A549 (cell line): ENCODE measurements at regions not wholly inside any gene's neighbourhood (a gene's known extent, or its start where the extent isn't known, plus 50 kb on each side); places are given as distances from the start of the nearest gene placed in this dataset.

Experiments used
- CBX8 ChIP-seq: fragments of 200-600 bp; sonication (generic); IDR thresholded peaks from 2 replicates; pipeline ENCODE4 v1.6.1; 2016
- CHD2 ChIP-seq: fragments of 150-350 bp; IDR thresholded peaks from 2 replicates; pipeline ENCODE4 v1.6.1; 2014; ENCODE audit warnings: low read length; ENCODE audit not compliant: partially characterized antibody
- EP300 ChIP-seq, 2 experiments: fragments of >200 bp; sonication (Bioruptor Twin); formaldehyde crosslinking; IDR thresholded peaks; 2 replicates in 1 of 2; 3 replicates in 1 of 2; pipeline ENCODE4 v1.6.1; 2016 to 2017
- GATA3 ChIP-seq: IDR thresholded peaks from 2 replicates; pipeline ENCODE4 v1.6.1; 2012; ENCODE audit warnings: borderline replicate concordance
- JUN ChIP-seq, 2 experiments: fragments of >200 bp; sonication (Bioruptor Twin); formaldehyde crosslinking; IDR thresholded peaks; 2 replicates in 1 of 2; 3 replicates in 1 of 2; pipeline ENCODE4 v1.6.1; 2016 to 2017
- POLR2A ChIP-seq: IDR thresholded peaks from 2 replicates; pipeline ENCODE4 v1.6.1; 2012; ENCODE audit warnings: mild to moderate bottlenecking, low read length
- TFCP2L1 ChIP-seq: fragments of 250-450 bp; sonication (Bioruptor Pico); IDR thresholded peaks from 2 replicates; pipeline ENCODE4 v1.5.0; 2021; ENCODE audit warnings: mild to moderate bottlenecking
- TF ChIP-seq, protein P1 (sequence below): fragments of >200 bp; sonication (Bioruptor Twin); formaldehyde crosslinking; IDR thresholded peaks from 3 replicates; pipeline ENCODE4 v1.5.1; 2016
- TF ChIP-seq, protein P2 (sequence below): IDR thresholded peaks from 2 replicates; pipeline ENCODE4 v1.6.1; 2012
- TF ChIP-seq, protein P3 (sequence below): fragments of 200-600 bp; sonication (generic); IDR thresholded peaks from 2 replicates; pipeline ENCODE4 v1.6.1; 2016; ENCODE audit warnings: antibody characterized with exemption, mild to moderate bottlenecking, moderate library complexity

DNA sequence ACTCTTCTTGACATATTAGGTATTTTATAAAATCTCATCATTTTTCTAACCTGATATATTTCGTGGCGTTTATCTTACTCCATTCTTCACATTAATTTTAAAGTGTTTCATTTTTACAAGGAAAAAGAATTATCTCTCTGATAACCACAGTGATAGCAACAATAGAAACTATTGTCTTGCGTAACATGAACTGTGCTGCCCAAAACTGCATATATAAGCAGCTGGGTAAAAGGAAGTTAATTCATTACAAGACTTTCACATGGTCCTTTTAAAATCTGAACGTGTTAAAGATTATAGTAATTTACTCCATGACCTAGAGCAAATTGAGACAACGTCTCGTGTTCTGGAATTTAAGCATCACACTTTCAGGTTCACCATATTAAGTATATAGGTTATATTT lies 210.4 kb upstream of the GRIA4 start:
- TF ChIP-seq GATA3 (no peak), POLR2A (no peak), EP300 (IDR thresholded peaks at IDR 0.05) (no peak), CBX8 (no peak), CHD2 (no peak), TFCP2L1 (no peak), JUN (IDR thresholded peaks at IDR 0.05) (no peak)
- TF ChIP-seq, protein P1, sequence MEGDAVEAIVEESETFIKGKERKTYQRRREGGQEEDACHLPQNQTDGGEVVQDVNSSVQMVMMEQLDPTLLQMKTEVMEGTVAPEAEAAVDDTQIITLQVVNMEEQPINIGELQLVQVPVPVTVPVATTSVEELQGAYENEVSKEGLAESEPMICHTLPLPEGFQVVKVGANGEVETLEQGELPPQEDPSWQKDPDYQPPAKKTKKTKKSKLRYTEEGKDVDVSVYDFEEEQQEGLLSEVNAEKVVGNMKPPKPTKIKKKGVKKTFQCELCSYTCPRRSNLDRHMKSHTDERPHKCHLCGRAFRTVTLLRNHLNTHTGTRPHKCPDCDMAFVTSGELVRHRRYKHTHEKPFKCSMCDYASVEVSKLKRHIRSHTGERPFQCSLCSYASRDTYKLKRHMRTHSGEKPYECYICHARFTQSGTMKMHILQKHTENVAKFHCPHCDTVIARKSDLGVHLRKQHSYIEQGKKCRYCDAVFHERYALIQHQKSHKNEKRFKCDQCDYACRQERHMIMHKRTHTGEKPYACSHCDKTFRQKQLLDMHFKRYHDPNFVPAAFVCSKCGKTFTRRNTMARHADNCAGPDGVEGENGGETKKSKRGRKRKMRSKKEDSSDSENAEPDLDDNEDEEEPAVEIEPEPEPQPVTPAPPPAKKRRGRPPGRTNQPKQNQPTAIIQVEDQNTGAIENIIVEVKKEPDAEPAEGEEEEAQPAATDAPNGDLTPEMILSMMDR: no peak
- TF ChIP-seq, protein P2, sequence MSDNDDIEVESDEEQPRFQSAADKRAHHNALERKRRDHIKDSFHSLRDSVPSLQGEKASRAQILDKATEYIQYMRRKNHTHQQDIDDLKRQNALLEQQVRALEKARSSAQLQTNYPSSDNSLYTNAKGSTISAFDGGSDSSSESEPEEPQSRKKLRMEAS: no peak
- TF ChIP-seq, protein P3, sequence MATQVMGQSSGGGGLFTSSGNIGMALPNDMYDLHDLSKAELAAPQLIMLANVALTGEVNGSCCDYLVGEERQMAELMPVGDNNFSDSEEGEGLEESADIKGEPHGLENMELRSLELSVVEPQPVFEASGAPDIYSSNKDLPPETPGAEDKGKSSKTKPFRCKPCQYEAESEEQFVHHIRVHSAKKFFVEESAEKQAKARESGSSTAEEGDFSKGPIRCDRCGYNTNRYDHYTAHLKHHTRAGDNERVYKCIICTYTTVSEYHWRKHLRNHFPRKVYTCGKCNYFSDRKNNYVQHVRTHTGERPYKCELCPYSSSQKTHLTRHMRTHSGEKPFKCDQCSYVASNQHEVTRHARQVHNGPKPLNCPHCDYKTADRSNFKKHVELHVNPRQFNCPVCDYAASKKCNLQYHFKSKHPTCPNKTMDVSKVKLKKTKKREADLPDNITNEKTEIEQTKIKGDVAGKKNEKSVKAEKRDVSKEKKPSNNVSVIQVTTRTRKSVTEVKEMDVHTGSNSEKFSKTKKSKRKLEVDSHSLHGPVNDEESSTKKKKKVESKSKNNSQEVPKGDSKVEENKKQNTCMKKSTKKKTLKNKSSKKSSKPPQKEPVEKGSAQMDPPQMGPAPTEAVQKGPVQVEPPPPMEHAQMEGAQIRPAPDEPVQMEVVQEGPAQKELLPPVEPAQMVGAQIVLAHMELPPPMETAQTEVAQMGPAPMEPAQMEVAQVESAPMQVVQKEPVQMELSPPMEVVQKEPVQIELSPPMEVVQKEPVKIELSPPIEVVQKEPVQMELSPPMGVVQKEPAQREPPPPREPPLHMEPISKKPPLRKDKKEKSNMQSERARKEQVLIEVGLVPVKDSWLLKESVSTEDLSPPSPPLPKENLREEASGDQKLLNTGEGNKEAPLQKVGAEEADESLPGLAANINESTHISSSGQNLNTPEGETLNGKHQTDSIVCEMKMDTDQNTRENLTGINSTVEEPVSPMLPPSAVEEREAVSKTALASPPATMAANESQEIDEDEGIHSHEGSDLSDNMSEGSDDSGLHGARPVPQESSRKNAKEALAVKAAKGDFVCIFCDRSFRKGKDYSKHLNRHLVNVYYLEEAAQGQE: no peak
